Endothelial cell (in vitro differentiated cells): ENCODE measurements at regions not wholly inside any gene's neighbourhood (a gene's known extent, or its start where the extent isn't known, plus 50 kb on each side); places are given as distances from the start of the nearest gene placed in this dataset.

Experiments
- DNase-seq: peaks from one replicate; pipeline ENCODE4 v3.0.0; 2021; ENCODE audit warnings: low spot score
- H3K27ac Mint-ChIP-seq: one replicate; pipeline ENCODE4 v1.8.0; 2021; ENCODE audit warnings: mixed read lengths, inconsistent platforms; ENCODE audit not compliant: unreplicated experiment
- H3K27me3 Mint-ChIP-seq: one replicate; pipeline ENCODE4 v1.8.0; 2021; ENCODE audit warnings: mild to moderate bottlenecking, moderate library complexity, mixed read lengths, inconsistent platforms; ENCODE audit not compliant: unreplicated experiment
- H3K36me3 Mint-ChIP-seq: one replicate; pipeline ENCODE4 v1.8.0; 2021; ENCODE audit warnings: mild to moderate bottlenecking, low read depth, mixed read lengths, inconsistent platforms; ENCODE audit not compliant: unreplicated experiment
- H3K4me1 Mint-ChIP-seq: one replicate; pipeline ENCODE4 v1.8.0; 2021; ENCODE audit warnings: mild to moderate bottlenecking, mixed read lengths, inconsistent platforms; ENCODE audit not compliant: unreplicated experiment
- H3K4me3 Mint-ChIP-seq: one replicate; pipeline ENCODE4 v1.8.0; 2021; ENCODE audit warnings: mild to moderate bottlenecking, mixed read lengths, inconsistent platforms; ENCODE audit not compliant: unreplicated experiment
- H3K9me3 Mint-ChIP-seq: one replicate; pipeline ENCODE4 v1.8.0; 2021; ENCODE audit warnings: mixed read lengths, inconsistent platforms; ENCODE audit not compliant: unreplicated experiment
- CTCF ChIP-seq: fragments of 200-600 bp; sonication (generic); IDR thresholded peaks from one replicate; pipeline ENCODE4 v1.5.0; 2021; ENCODE audit warnings: antibody characterized with exemption; ENCODE audit not compliant: unreplicated experiment

- Mint-ChIP-seq H3K9me3 (no peaks in the 10 kb centered on the region), H3K27ac (no peak overlapping the region), H3K4me1 (no peaks in the 10 kb centered on the region), H3K4me3 (no peak overlapping the region), H3K36me3 (no peaks in the 10 kb centered on the region), H3K27me3 (peaks cover 3% of the 10 kb centered on the region)
- TF ChIP-seq CTCF = no peak
- no peak for DNase-seq
These were observed 55.7 kb upstream of the PLXNC1 start for GRCh38 chr12:94092516-94093241.

DNA sequence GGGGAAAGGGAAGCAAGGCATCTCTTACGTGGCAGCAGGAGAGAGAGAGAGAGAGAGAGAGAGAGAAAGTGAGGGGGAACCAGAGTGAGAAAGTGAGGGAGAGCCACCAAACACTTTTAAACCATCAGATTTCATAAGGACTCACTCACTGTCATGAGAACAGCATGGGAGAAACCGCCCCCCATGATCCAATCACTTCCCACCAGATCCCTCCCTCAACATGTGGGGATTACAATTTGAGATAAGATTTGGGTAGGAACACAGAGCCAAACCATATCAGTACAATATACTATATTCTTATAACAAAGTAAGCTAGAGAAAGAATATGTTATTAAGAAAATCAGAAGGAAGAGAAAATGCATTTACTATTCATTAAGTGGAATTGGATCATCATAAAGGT, 53.7 kb upstream of the PLXNC1 start:
- Mint-ChIP-seq H3K36me3 (no peaks in the 10 kb centered on the region), H3K4me1 (peaks cover 6% of the 10 kb centered on the region), H3K27ac (no peak overlapping the region), H3K4me3 (no peak overlapping the region), H3K27me3 (peaks cover 5% of the 10 kb centered on the region), H3K9me3 (no peaks in the 10 kb centered on the region)
- no peak for TF ChIP-seq CTCF
- no peak for DNase-seq

DNA sequence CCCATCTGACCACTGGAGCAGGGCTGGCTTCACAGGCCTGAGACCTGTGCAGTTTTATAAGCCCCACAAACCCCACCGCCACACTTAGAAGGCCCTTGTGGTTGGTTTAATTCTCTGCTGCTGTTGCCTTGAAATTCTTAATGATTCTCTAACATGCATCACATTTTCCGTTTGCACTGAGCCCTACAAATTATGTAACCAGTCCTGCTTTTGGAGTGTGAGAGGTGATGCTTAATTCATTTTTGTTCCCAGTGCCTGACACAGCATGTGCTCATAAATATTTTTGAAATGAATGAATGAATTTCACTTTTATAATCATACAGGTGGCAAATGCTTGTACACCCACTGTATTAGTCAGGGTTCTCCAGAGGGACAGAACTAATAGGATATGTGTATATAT, 52.8 kb upstream of the PLXNC1 start:
- H3K27me3 Mint-ChIP-seq = peaks cover 2% of the 10 kb centered on the region
- no peaks in the 10 kb centered on the region for H3K36me3 Mint-ChIP-seq
- DNase-seq = no peak
- no peak for TF ChIP-seq CTCF
- H3K4me1 Mint-ChIP-seq = peaks cover 12% of the 10 kb centered on the region
- no peak overlapping the region for H3K4me3 Mint-ChIP-seq
- no peaks in the 10 kb centered on the region for H3K9me3 Mint-ChIP-seq
- no peak overlapping the region for H3K27ac Mint-ChIP-seq

DNA sequence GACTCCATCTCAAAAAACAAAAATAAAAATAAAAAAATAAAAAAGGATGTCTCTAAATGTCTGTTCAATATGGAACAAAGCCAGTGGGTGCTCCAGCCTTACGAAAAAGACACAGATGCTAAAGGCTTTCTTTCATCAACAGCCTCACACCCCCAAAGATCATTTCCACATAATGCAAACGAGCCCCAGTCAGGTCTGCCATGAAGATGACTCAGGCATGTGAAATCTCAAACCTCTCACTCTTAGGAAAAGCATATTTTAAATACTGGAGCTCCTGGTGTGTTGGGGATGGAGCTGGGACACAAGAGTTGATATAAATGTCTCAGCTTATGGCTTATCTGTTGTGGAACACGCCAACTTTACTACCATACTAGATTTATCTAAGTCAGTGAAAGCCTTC, 49.9 kb upstream of the PLXNC1 start:
- Mint-ChIP-seq H3K27me3 (peaks cover 2% of the 10 kb centered on the region), H3K9me3 (no peaks in the 10 kb centered on the region), H3K36me3 (no peaks in the 10 kb centered on the region), H3K27ac (no peak overlapping the region), H3K4me3 (no peak overlapping the region), H3K4me1 (peaks cover 19% of the 10 kb centered on the region)
- DNase-seq = no peak
- no peak for TF ChIP-seq CTCF
